WTC11 (cell line): ENCODE measurements at regions not wholly inside any gene's neighbourhood (a gene's known extent, or its start where the extent isn't known, plus 50 kb on each side); places are given as distances from the start of the nearest gene placed in this dataset.

Experiments
- ATAC-seq: fragments of 200-7000 bp; cut with Tn5 transposase; 2 replicates; pipeline ENCODE4 v1.10.0; 2021; ENCODE audit warnings: mild to moderate bottlenecking, moderate library complexity
- CTCF ChIA-PET: fragments of 300-600 bp; sonication (Branson Sonifier 250); formaldehyde crosslinking; loops from one replicate; lab custom pipeline; 2021; ENCODE audit warnings: antibody characterized with exemption; lab: Charles Lee
- POLR2A ChIA-PET: fragments of 350-600 bp; sonication (Branson Sonifier 250); formaldehyde crosslinking; loops from one replicate; lab custom pipeline; 2021; ENCODE audit warnings: antibody characterized with exemption; lab: Charles Lee
- DNase-seq: peaks from one replicate; pipeline ENCODE4 v3.0.0; 2021; ENCODE audit warnings: low spot score
- H3K27ac Mint-ChIP-seq: 2 replicates; pipeline ENCODE4 v1.8.0; 2021; ENCODE audit warnings: mixed read lengths
- H3K27me3 Mint-ChIP-seq: 2 replicates; pipeline ENCODE4 v1.8.0; 2021; ENCODE audit warnings: low read depth, mild to moderate bottlenecking, moderate library complexity, mixed read lengths
- H3K36me3 Mint-ChIP-seq: 2 replicates; pipeline ENCODE4 v1.8.0; 2021; ENCODE audit warnings: mixed read lengths
- H3K4me1 Mint-ChIP-seq: 2 replicates; pipeline ENCODE4 v1.8.0; 2022; ENCODE audit warnings: mixed read lengths
- H3K4me3 Mint-ChIP-seq: 2 replicates; pipeline ENCODE4 v1.8.0; 2021; ENCODE audit warnings: mild to moderate bottlenecking, moderate library complexity, mixed read lengths
- H3K9me3 Mint-ChIP-seq: 2 replicates; pipeline ENCODE4 v1.8.0; 2021; ENCODE audit warnings: mixed read lengths
- ATF2 ChIP-seq: sonication (generic); formaldehyde crosslinking; IDR thresholded peaks from 2 replicates; pipeline ENCODE4 v1.8.1; 2022; ENCODE audit warnings: low read depth, missing genetic modification reagents, borderline replicate concordance
- CREB1 ChIP-seq: sonication (generic); formaldehyde crosslinking; IDR thresholded peaks from 2 replicates; pipeline ENCODE4 v1.8.0; 2023; ENCODE audit warnings: mild to moderate bottlenecking, missing genetic modification reagents
- CREM ChIP-seq: sonication (generic); formaldehyde crosslinking; IDR thresholded peaks from 2 replicates; pipeline ENCODE4 v1.8.1; 2022; ENCODE audit warnings: mild to moderate bottlenecking, missing genetic modification reagents, moderate library complexity
- E2F4 ChIP-seq: sonication (generic); formaldehyde crosslinking; IDR thresholded peaks from 2 replicates; pipeline ENCODE4 v1.8.1; 2022; ENCODE audit warnings: low read depth, mild to moderate bottlenecking, moderate library complexity, missing genetic modification reagents, borderline replicate concordance
- ETV6 ChIP-seq: sonication (generic); formaldehyde crosslinking; IDR thresholded peaks from 2 replicates; pipeline ENCODE4 v1.8.1; 2022; ENCODE audit warnings: mild to moderate bottlenecking, missing genetic modification reagents
- FOXK1 ChIP-seq: sonication (generic); formaldehyde crosslinking; IDR thresholded peaks from 2 replicates; pipeline ENCODE4 v1.8.0; 2022; ENCODE audit warnings: mild to moderate bottlenecking, moderate library complexity, missing genetic modification reagents
- FOXP1 ChIP-seq: sonication (generic); formaldehyde crosslinking; IDR thresholded peaks from 2 replicates; pipeline ENCODE4 v1.8.0; 2022; ENCODE audit warnings: missing genetic modification reagents, mild to moderate bottlenecking, moderate library complexity, borderline replicate concordance
- JAZF1 ChIP-seq: fragments of 250-450 bp; sonication (Bioruptor Pico); IDR thresholded peaks from 2 replicates; pipeline ENCODE4 v1.9.0; 2021; ENCODE audit warnings: moderate library complexity, mild to moderate bottlenecking, inconsistent platforms
- JUN ChIP-seq: sonication (generic); formaldehyde crosslinking; IDR thresholded peaks from 2 replicates; pipeline ENCODE4 v1.8.0; 2023; ENCODE audit warnings: mild to moderate bottlenecking, missing genetic modification reagents
- NFE2L1 ChIP-seq: sonication (generic); formaldehyde crosslinking; IDR thresholded peaks from 2 replicates; pipeline ENCODE4 v1.8.1; 2023; ENCODE audit warnings: missing genetic modification reagents
- NFYB ChIP-seq: sonication (generic); formaldehyde crosslinking; conservative IDR thresholded peaks from 2 replicates; pipeline ENCODE4 v1.8.0; 2022; ENCODE audit warnings: low read depth, missing genetic modification reagents
- RELA ChIP-seq: sonication (generic); formaldehyde crosslinking; IDR thresholded peaks from 2 replicates; pipeline ENCODE4 v1.8.1; 2022; ENCODE audit warnings: missing genetic modification reagents, mild to moderate bottlenecking, borderline replicate concordance
- RORB ChIP-seq: fragments of 250-450 bp; sonication (Bioruptor Pico); IDR thresholded peaks from 2 replicates; pipeline ENCODE4 v1.9.0; 2021; ENCODE audit warnings: mild to moderate bottlenecking
- SMAD4 ChIP-seq: sonication (generic); formaldehyde crosslinking; IDR thresholded peaks from 2 replicates; pipeline ENCODE4 v1.8.0; 2022; ENCODE audit warnings: mild to moderate bottlenecking, missing genetic modification reagents
- STAT6 ChIP-seq: sonication (generic); formaldehyde crosslinking; conservative IDR thresholded peaks from 2 replicates; pipeline ENCODE4 v1.8.1; 2023; ENCODE audit warnings: mild to moderate bottlenecking, low read depth, missing genetic modification reagents, moderate library complexity
- ZBTB21 ChIP-seq: sonication (generic); formaldehyde crosslinking; IDR thresholded peaks from 2 replicates; pipeline ENCODE4 v1.8.1; 2023; ENCODE audit warnings: mild to moderate bottlenecking, missing genetic modification reagents, borderline replicate concordance
- ZNF121 ChIP-seq: sonication (generic); formaldehyde crosslinking; IDR thresholded peaks from 2 replicates; pipeline ENCODE4 v1.8.0; 2023; ENCODE audit warnings: missing genetic modification reagents
- TF ChIP-seq, protein P1 (sequence below): sonication (generic); formaldehyde crosslinking; IDR thresholded peaks from 2 replicates; pipeline ENCODE4 v1.8.0; 2022; ENCODE audit warnings: mild to moderate bottlenecking, missing genetic modification reagents
- TF ChIP-seq, protein P2 (sequence below): sonication (generic); formaldehyde crosslinking; IDR thresholded peaks from 2 replicates; pipeline ENCODE4 v1.8.1; 2023; ENCODE audit warnings: mild to moderate bottlenecking, missing genetic modification reagents, moderate library complexity

DNA sequence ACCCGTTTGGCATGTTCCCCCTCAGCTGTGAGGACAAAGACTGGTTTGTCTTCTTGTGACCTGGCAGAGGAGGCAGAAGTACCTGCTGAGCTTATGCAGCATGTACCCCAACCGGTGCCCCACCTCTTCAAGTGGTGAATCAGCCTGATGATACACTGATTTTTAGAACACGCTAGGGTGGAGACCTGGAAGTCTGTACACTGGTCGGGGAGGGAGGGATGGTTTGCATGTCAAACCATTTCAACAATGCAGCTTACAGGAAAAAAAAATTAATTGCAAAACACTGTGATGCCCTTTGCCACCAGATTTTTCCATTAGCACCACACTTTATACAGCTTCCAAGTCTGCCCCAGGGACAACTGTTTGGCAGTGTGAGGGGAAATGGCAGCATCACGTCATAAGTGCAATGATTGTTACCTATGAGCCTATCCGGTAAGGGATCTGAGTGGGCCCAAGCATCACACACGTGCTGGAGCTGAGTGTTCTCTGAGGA, 155.1 kb upstream of the DMRT1 start:
- no peak overlapping the region for H3K4me3 Mint-ChIP-seq
- ChIA-PET POLR2A (no interaction called here), CTCF (no interaction called here)
- TF ChIP-seq ATF2 (CRISPR knock-in tag) (no peak), NFYB (CRISPR knock-in tag) (no peak)
- DNase-seq (no peak), ATAC-seq (no peak)
- peaks cover 45% of the 10 kb centered on the region for H3K4me1 Mint-ChIP-seq
- no peak overlapping the region for H3K27ac Mint-ChIP-seq
- H3K36me3 Mint-ChIP-seq: peaks cover 5% of the 10 kb centered on the region; the same call in 1 of the 2 replicates
- peaks cover 6% of the 10 kb centered on the region; the same call in 1 of the 2 replicates for H3K9me3 Mint-ChIP-seq
- no peaks in the 10 kb centered on the region for H3K27me3 Mint-ChIP-seq

GRCh38 chr9:687034-687785, 154.3 kb upstream of the DMRT1 start:
- no peak for ATAC-seq
- H3K4me1 Mint-ChIP-seq: peaks cover 45% of the 10 kb centered on the region
- no peak overlapping the region for H3K4me3 Mint-ChIP-seq
- no peak for TF ChIP-seq FOXK1 (CRISPR knock-in tag)
- TF ChIP-seq E2F4: no peak
- TF ChIP-seq STAT6 (CRISPR knock-in tag): no peak
- TF ChIP-seq RELA (CRISPR knock-in tag): no peak
- TF ChIP-seq RORB (CRISPR knock-in tag): no peak
- TF ChIP-seq, protein P1, sequence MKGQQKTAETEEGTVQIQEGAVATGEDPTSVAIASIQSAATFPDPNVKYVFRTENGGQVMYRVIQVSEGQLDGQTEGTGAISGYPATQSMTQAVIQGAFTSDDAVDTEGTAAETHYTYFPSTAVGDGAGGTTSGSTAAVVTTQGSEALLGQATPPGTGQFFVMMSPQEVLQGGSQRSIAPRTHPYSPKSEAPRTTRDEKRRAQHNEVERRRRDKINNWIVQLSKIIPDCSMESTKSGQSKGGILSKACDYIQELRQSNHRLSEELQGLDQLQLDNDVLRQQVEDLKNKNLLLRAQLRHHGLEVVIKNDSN (CRISPR knock-in tag): no peak
- no peak for TF ChIP-seq ETV6
- TF ChIP-seq CREB1 (CRISPR knock-in tag): no peak
- TF ChIP-seq NFE2L1 (CRISPR knock-in tag): no peak
- no peak for TF ChIP-seq CREM (CRISPR knock-in tag)
- TF ChIP-seq JUN (CRISPR knock-in tag): no peak
- TF ChIP-seq, protein P2, sequence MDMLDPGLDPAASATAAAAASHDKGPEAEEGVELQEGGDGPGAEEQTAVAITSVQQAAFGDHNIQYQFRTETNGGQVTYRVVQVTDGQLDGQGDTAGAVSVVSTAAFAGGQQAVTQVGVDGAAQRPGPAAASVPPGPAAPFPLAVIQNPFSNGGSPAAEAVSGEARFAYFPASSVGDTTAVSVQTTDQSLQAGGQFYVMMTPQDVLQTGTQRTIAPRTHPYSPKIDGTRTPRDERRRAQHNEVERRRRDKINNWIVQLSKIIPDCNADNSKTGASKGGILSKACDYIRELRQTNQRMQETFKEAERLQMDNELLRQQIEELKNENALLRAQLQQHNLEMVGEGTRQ (CRISPR knock-in tag): no peak
- TF ChIP-seq FOXP1: no peak
- no peak for TF ChIP-seq ZNF121
- no peak for TF ChIP-seq SMAD4
- TF ChIP-seq ZBTB21 (CRISPR knock-in tag): no peak
- no peak for TF ChIP-seq JAZF1 (CRISPR knock-in tag)
- TF ChIP-seq, all 79 proteins: peak for 0
- H3K9me3 Mint-ChIP-seq: peaks cover 6% of the 10 kb centered on the region; the same call in 1 of the 2 replicates
- no peak overlapping the region for H3K27ac Mint-ChIP-seq
- H3K27me3 Mint-ChIP-seq: no peaks in the 10 kb centered on the region
- no peak for DNase-seq
- CTCF ChIA-PET: no interaction called here
- POLR2A ChIA-PET: no interaction called here
- H3K36me3 Mint-ChIP-seq: peaks cover 5% of the 10 kb centered on the region; the same call in 1 of the 2 replicates
